SK-N-MC (cell line): ENCODE measurements at regions not wholly inside any gene's neighbourhood (a gene's known extent, or its start where the extent isn't known, plus 50 kb on each side); places are given as distances from the start of the nearest gene placed in this dataset.

Experiments
- EZH2 ChIP-seq: fragments of 200-600 bp; sonication (generic); IDR thresholded peaks from one replicate; pipeline ENCODE4 v1.6.1; 2017; ENCODE audit warnings: antibody characterized with exemption
- POLR2AphosphoS5 ChIP-seq: IDR thresholded peaks from 2 replicates; pipeline ENCODE4 v1.6.1; 2012; ENCODE audit warnings: mild to moderate bottlenecking, low read depth, low read length, borderline replicate concordance

DNA sequence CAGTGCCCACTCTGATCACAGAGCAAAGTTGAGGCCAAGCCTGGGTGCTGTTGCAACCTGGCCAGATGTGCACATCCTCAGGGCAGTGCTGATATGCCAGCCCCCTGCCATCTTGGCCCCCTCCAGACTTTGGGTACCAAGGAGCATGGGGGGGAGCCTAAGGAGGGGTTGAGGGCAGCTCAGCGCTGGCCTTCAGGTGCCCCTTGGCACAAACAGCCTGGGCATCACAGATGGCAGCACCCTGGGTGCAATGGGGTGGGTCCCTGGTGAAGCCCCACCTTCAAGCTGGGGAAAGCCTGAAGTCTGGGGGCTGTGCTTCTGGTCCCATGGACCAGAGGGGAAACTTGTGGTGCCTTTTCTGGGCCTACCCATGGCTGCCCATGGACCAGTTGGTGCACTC is 163.0 kb downstream of the FAM47A start:
- TF ChIP-seq EZH2, result no peak
- TF ChIP-seq POLR2AphosphoS5, result no peak
